MM.1S (cell line): ENCODE measurements at regions not wholly inside any gene's neighbourhood (a gene's known extent, or its start where the extent isn't known, plus 50 kb on each side); places are given as distances from the start of the nearest gene placed in this dataset.

Experiments
- EZH2 ChIP-seq: fragments of 300-600 bp; sonication (generic); optimal IDR thresholded peaks from 2 replicates; pipeline ENCODE3; 2017; ENCODE audit warnings: low read depth, mild to moderate bottlenecking, antibody characterized with exemption, low read length, mixed read lengths
- EZH2phosphoT487 ChIP-seq: fragments of 300-600 bp; sonication (generic); IDR thresholded peaks from 2 replicates; pipeline ENCODE4 v1.6.1; 2018; ENCODE audit warnings: antibody characterized with exemption, low read length
- TF ChIP-seq, protein P1 (sequence below): fragments of 300-600 bp; sonication (generic); IDR thresholded peaks from 2 replicates; pipeline ENCODE4 v1.5.1; 2016; ENCODE audit warnings: antibody characterized with exemption, low read length, mixed read lengths

DNA sequence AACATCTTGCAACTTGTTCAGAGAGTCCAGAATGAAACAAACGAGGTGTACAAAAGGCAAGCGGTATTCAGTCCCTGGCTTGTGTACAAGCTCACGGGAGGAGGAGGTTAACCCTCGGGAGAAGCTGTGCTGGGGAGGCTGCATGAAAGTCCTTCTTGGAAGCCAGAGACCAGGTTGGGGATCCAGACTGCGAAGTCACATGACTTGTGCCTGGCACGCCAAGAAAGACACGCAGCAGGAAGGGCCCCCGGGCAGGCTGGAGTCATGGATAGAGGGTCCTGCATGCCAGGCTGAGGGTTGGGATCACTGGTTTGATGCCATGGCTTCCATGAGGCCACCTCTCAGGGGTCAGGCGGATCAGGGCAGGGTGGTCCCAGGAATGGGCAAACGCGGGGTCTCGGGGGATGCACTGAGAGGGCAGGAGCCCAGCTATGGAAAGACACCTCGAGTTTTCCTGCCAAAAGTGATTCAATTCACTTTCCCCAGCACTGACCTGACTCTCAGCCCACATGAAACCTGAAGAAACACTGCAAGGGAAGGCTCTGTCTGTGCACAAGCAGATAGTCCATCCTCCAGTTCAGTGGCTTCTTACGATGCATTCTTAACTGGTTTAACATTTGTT lies 79.4 kb downstream of the DLL1 start:
- TF ChIP-seq, protein P1, sequence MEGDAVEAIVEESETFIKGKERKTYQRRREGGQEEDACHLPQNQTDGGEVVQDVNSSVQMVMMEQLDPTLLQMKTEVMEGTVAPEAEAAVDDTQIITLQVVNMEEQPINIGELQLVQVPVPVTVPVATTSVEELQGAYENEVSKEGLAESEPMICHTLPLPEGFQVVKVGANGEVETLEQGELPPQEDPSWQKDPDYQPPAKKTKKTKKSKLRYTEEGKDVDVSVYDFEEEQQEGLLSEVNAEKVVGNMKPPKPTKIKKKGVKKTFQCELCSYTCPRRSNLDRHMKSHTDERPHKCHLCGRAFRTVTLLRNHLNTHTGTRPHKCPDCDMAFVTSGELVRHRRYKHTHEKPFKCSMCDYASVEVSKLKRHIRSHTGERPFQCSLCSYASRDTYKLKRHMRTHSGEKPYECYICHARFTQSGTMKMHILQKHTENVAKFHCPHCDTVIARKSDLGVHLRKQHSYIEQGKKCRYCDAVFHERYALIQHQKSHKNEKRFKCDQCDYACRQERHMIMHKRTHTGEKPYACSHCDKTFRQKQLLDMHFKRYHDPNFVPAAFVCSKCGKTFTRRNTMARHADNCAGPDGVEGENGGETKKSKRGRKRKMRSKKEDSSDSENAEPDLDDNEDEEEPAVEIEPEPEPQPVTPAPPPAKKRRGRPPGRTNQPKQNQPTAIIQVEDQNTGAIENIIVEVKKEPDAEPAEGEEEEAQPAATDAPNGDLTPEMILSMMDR, result no peak
- TF ChIP-seq EZH2 (no peak), EZH2phosphoT487 (no peak)
